ENCODE measurements at regions not wholly inside any gene's neighbourhood (a gene's known extent, or its start where the extent isn't known, plus 50 kb on each side); places are given as distances from the start of the nearest gene placed in this dataset.
"Not testable (repeated sequence)": the region's sequence is repeated elsewhere in the genome, so short reads cannot be mapped to it uniquely, and the experiment has no call there.

DNA sequence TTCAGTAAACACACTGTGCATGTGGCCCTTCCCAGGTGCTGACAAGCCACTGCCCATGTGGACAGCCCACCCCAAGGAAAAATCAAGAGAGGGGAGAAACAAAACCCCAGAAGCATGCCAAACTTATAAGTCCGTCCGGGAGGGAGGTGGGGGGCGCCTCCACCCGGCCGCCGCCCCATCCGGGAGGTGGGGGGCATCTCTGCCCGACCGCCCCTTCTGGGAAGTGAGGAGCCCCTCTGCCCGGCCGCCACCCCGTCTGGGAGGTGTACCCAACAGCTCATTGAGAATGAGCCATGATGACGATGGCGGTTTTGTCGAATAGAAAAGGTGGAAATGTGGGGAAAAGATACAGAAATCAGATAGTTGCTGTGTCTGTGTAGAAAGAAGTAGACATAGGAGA is 53.8 kb upstream of the C2CD4B start:
- no peak for DNase-seq (ENCODE audit: low read depth, low spot score)

DNA sequence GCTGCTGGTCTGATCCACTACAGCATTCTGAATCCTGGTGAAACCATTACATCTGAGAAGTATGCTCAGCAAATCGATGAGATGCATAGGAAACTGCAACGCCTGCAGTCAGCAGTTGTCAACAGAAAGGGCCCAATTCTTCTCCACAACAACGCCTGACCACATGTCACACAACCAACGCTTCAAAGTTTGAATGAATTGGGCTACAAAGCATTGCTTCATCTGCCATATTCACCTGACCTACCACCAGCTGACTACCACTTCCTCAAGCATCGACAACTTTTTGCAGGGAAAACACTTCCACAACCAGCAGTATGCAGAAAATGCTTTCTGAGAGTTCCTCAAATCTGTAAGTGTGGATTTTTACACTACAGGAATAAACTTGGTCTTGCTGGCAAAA is 54.7 kb upstream of the C2CD4B start:
- no peak for DNase-seq (ENCODE audit: low read depth, low spot score)

- no peak for DNase-seq (ENCODE audit: low read depth, low spot score)
Measured at GRCh38 chr15:62223020-62223419, 57.9 kb upstream of the C2CD4B start.

DNA sequence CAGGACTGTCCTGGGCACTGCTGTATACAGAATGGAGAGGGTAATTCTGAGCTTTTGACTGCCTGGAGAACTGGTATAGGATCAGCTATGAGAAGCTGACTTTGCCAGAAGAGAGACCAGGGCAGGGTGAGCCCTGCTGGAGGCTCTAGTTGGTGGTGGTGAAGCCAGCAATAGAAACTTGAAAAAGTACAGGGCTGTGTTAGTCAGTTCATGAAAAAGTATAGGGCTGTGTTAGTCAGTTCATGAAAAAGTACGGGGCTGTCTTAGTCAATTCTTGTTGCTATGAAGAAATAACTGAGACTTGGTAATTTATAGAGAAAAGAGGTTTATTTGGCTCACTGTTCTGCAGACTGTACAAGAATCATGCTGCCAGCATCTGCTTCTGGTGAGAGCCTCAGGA is 63.5 kb upstream of the C2CD4B start:
- DNase-seq (ENCODE audit: low read depth, low spot score) = no peak

- DNase-seq (ENCODE audit: low read depth, low spot score) = no peak
Measured at GRCh38 chr15:62231856-62232255, 66.8 kb upstream of the C2CD4B start.

DNA sequence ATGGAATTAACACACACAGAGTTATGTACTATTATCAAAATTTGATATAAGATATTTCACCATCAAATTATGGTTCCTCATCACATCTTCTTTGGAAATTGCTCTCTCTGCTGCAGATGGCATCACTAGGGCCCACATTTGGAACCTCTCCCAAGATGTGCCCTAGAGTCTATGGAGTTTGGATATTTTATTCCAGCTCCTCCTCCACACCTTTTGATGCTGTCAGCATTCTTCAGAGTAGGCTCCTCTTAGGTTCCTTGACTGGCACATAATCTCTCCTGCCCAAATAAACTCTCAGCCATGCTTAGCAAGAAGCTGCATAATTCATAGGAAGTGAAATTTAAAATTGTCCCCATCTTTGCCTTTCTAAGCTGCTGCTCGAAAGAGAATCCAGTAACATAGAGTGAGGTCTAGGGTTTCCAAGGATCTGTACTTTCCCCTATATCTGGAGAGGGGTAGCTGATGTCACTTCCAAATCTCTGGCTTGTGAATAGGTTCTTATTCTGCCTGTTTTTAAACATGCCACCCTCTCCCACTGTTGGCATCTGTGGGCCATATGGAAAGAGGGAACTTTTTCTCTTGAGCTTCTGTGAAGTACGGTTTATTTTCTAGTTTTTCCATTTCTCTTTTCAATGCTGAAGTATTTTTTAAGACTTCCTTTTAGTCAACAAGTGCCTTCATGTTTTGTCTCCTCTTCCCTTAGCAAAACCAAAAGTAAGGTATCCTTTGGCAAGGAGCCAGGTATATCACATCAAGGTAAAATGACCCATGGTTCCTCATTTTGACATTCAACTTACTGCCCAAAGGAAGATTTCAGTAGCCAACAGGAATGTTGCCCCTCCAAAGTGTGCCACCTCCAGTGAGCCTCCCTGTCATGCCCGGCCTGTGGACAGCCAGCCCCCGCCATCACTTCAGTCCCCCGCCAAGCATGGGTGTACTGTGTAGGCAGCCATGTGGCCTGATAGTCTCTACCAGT is 75.3 kb upstream of the C2CD4B start:
- DNase-seq (ENCODE audit: low read depth, low spot score) = no peak

DNA sequence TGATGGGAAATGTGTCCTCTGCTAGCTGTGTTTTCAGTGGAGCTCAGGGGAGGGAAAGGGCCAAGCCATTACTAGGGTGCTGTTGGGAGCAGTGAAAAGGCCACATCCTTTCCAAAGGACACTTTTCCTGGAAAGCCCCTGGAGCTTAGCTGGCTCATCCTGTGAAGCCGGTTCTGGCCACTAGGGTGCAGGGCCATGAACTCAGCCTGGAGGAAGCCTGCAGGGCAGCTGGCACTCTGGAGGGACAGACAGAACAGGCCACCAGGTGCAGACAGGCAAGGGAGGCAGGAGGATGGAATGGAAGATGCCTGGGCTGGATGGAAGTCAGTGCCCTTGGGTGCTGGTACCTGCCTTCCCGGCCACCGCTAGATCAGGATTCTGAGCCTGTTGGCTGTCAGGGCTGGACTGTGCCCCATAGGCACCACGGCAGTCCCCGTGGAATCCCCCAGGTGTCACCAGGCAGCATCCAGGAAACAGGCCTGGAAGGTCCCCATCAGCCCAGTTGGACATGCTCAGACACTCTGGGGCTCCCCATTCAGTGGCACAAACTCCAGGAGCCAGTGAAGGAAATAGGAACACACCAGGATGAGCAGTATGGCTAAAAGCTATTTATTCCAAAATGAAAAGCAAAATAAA is 76.2 kb upstream of the C2CD4B start:
- DNase-seq (ENCODE audit: low read depth, low spot score) = peak; percentile 75

DNA sequence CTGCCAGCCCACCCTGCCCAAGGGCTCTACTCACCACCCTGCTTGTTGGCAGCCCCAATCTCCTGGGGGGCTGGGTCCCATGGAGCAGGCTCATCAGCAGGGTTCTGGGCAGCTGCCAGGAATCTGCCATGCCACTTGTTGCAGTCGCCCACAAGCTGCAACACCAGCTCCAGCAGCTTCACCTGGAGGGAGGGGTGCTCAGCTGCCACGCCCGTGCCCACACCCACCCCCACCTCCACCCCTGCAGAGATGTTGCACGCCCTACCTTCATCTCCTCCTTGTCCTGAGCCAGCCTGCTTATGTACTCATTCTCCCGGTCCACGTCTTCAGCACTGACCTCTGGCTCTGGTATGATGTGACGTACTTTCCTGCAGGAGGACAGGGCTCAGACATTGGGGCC is 77.9 kb upstream of the C2CD4B start:
- DNase-seq (ENCODE audit: low read depth, low spot score) = no peak

GRCh38 chr15:62244762-62245161 is 79.7 kb upstream of the C2CD4B start:
- no peak for DNase-seq (ENCODE audit: low read depth, low spot score)

DNA sequence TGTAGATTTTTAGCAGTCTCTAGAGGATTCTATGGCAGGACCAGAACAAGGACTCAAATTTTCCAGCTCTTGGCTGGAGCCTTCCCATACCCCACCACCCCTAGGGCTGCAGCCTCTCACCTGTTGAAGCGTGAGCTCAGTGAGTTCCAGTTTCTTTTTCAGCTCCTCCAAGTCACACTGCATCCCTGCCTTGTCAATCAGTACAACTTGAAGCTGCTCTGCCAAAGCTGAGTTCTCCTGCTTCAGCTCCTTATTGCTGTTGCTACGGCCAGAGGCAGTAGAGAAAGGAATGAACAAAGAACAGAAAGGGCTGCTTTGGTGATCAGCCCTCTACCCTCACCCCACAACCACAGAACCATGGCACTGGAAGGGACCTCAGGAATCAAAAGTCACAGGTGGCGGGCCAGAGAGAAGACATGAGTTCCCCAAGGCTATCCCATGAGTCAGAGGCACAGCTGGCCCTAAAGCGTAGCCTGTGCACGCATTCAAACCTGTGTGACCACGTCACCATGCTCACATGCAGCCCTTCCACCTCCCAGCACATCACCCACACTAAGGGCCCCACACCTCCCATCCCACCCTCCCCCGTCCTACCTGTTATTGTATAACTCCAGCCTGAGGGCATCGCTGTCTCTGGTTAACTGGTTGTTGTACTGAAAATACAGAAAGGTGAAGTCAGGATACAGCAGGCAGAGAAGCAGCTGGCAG is 83.3 kb upstream of the C2CD4B start:
- peak; percentile 54 for DNase-seq (ENCODE audit: low read depth, low spot score)

DNA sequence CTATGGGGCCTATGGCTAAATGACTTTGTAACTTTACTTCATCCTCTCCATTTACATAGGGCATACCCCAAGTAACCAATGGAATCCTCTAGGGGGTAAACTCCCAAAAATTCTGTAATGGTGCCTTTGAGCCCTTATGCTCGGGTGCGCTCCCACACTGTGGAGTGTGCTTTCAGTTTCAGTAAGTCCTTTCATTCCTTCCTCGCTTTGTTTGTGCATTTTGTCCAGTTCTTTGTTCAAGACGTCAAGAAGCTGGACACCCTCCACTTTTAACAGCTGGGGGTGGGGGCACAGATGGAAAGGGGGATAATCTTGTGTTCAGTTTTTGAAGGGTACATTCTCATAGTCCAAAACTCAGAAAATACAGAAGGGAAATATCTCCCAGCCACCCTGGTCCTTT is 84.4 kb upstream of the C2CD4B start:
- DNase-seq (ENCODE audit: low read depth, low spot score) = no peak

GRCh38 chr15:62250186-62250585 is 85.1 kb upstream of the C2CD4B start:
- no peak for DNase-seq (ENCODE audit: low read depth, low spot score)

- DNase-seq (ENCODE audit: low read depth, low spot score) = no peak
Measured at GRCh38 chr15:62250978-62251377, 85.9 kb upstream of the C2CD4B start.

GRCh38 chr15:62253294-62253693 is 88.2 kb upstream of the C2CD4B start:
- DNase-seq (ENCODE audit: low read depth, low spot score) = peak; percentile 19

DNA sequence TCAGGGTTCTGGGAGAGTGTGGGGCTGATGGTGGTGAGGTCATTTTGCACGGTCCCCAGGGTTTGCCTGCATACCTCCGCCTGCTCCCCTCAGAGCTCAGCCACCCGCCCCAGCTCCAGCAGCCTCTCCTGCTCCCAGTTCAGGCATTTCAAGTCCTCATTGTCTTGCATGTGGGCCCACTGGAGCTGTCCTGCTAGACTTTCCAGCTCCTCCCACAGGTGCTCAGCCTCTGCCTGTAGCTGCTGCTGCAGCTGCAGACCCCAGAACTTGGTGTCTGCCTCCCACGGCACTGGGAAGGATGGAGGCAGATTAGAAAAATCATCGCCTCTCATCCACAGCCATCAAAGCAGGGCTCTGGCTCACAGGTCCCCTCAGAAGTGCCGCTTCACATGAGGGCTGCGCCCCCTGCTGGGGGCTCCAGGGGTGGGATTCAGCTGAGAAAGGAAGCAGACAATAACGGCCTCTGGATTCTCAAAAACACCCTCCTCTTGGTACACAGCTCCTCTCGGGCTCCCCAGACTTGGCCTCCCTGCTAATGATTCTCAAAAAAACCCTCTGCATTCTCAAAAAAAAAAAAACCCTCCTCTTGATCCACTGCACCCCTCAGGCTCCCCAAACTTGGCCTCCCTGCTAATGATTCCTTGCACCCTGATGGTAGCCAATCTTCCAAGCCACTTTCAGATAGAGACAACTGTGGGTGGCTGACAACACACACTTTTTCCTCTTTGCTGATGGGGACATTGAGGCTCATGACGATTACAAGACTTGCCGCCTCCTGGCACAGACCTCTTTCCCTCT is 89.3 kb upstream of the C2CD4B start:
- peak; percentile 80 for DNase-seq (ENCODE audit: low read depth, low spot score)

GRCh38 chr15:62256430-62256829 is 91.3 kb upstream of the C2CD4B start:
- not testable (repeated sequence) for DNase-seq (ENCODE audit: low read depth, low spot score)

- no peak for DNase-seq (ENCODE audit: low read depth, low spot score)
Measured at GRCh38 chr15:62257996-62258521, 93.0 kb upstream of the C2CD4B start.

DNA sequence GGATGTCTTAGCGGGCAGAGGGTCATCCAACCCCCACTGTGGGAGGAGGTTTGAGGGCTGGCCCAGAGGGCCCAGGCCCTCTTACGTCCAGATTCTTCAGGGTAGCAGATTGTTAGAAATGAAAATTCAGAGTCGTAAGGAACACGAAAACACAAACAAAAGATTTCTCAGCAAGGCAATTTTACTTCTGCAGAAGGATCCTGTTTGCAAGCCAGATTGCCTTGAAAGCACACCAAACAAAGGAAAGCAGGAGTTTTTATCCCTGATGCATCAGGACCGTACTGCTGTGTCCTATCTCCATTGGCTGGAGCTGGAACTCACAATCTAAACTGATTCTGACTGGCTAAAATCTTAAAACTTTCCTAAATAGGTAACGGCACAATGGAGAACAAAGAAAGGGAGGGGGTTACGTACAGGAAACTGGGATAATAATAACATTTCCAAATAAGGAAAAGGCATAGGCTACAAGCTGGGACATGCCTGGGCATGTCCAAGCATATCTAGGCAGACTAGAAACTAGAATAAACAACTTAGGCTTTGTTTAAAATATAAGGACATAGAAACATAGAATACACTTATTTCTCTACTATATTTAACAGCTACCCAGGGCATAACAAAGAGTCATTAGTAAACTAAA is 97.3 kb upstream of the C2CD4B start:
- DNase-seq (ENCODE audit: low read depth, low spot score) = no peak

GRCh38 chr15:62264196-62264595 is 99.1 kb upstream of the C2CD4B start:
- DNase-seq (ENCODE audit: low read depth, low spot score) = no peak

DNA sequence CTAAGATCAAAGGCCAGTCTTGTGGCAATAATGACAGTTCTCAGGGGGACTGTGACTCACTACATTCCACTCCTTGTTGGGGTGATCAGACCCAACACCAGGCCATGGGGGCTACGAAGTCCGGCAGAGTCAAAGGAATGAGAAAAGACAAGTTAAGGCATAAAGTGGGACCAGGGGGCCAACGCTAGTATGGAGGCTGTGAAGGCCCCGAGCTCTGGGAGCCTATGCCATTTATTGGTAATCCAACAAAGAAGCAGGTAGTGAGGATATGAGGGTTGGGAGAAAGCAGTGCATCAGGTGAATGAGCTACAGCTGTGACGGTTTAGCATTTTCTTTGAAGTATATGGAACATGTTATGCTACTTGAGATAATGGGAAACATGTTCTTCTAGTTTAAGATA is 104.4 kb upstream of the C2CD4B start:
- DNase-seq (ENCODE audit: low read depth, low spot score) = no peak
